Naive B cell (primary cell): ENCODE measurements at regions not wholly inside any gene's neighbourhood (a gene's known extent, or its start where the extent isn't known, plus 50 kb on each side); places are given as distances from the start of the nearest gene placed in this dataset.

ENCODE experiments used
- ATAC-seq, 2 donors: fragments of 150-1000 bp; cut with Tn5 transposase; 2 replicates each; pipeline ENCODE4 v1.10.0; 2021; ENCODE audit warnings: low read depth in 2 of 2, mild to moderate bottlenecking in 2 of 2, moderate library complexity in 2 of 2
- DNase-seq: peaks from one replicate; pipeline ENCODE4 v3.0.0; 2022
- H3K27ac Mint-ChIP-seq, 6 donors: one replicate each; pipeline ENCODE4 v1.8.0; 2020 to 2022; ENCODE audit warnings: mild to moderate bottlenecking in 6 of 6, mixed read lengths in 6 of 6, moderate library complexity in 5 of 6, inconsistent platforms in 2 of 6
- H3K27me3 Mint-ChIP-seq, 3 donors: one replicate each; pipeline ENCODE4 v1.8.0; 2021 to 2022; ENCODE audit warnings: mixed read lengths in 3 of 3, mild to moderate bottlenecking in 1 of 3
- H3K36me3 Mint-ChIP-seq, 2 donors: one replicate each; pipeline ENCODE4 v1.8.0; 2020 to 2022; ENCODE audit warnings: mixed read lengths in 2 of 2, inconsistent platforms in 1 of 2, mild to moderate bottlenecking in 1 of 2
- H3K4me1 Mint-ChIP-seq, 3 donors: one replicate each; pipeline ENCODE4 v1.8.0; 2020 to 2022; ENCODE audit warnings: mixed read lengths in 3 of 3, inconsistent platforms in 1 of 3, mild to moderate bottlenecking in 1 of 3, moderate library complexity in 1 of 3
- H3K4me3 Mint-ChIP-seq, 8 donors: one replicate each; pipeline ENCODE4 v1.8.0; 2020 to 2022; ENCODE audit warnings: mild to moderate bottlenecking in 8 of 8, mixed read lengths in 8 of 8, moderate library complexity in 8 of 8, inconsistent platforms in 2 of 8
- H3K9me3 Mint-ChIP-seq, 7 donors: one replicate each; pipeline ENCODE4 v1.8.0; 2020 to 2022; ENCODE audit warnings: mixed read lengths in 7 of 7, mild to moderate bottlenecking in 5 of 7, inconsistent platforms in 2 of 7, moderate library complexity in 1 of 7

GRCh38 chr9:124191691-124192395 is 65.9 kb upstream of the NEK6 start:
- H3K27ac Mint-ChIP-seq, result peak overlapping the region in 2 of 6 donors; percentile 44 to 81
- peaks cover 3 to 15% (median 8%) of the 10 kb centered on the region in 7 donors for H3K9me3 Mint-ChIP-seq
- H3K27me3 Mint-ChIP-seq, result no peaks in the 10 kb centered on the region
- peaks cover 0 to 12% of the 10 kb centered on the region in 2 donors for H3K36me3 Mint-ChIP-seq
- DNase-seq, result no peak
- peaks cover 9 to 32% (median 12%) of the 10 kb centered on the region in 3 donors for H3K4me1 Mint-ChIP-seq
- no peak overlapping the region for H3K4me3 Mint-ChIP-seq
- no peak for ATAC-seq

- Mint-ChIP-seq H3K4me1 (peaks cover 35 to 64% (median 52%) of the 10 kb centered on the region in 3 donors), H3K36me3 (peaks cover 0 to 17% of the 10 kb centered on the region in 2 donors), H3K27ac (peak overlapping the region in 4 of 6 donors; percentile 82 to 98 (median 94)), H3K4me3 (peak overlapping the region; percentile 1 to 90 (median 74)), H3K9me3 (peaks cover 0 to 18% (median 10%) of the 10 kb centered on the region in 7 donors), H3K27me3 (no peaks in the 10 kb centered on the region)
- ATAC-seq (no peak), DNase-seq (no peak)
Measured at GRCh38 chr9:124196814-124197176, 61.0 kb upstream of the NEK6 start.

GRCh38 chr9:124197177-124198095 is 60.3 kb upstream of the NEK6 start:
- ATAC-seq, result peak; percentile 95 to 96
- H3K36me3 Mint-ChIP-seq, result peaks cover 0 to 17% of the 10 kb centered on the region in 2 donors
- DNase-seq, result peak; percentile 77
- H3K4me1 Mint-ChIP-seq, result peaks cover 36 to 70% (median 59%) of the 10 kb centered on the region in 3 donors
- peak overlapping the region; percentile 64 to 91 (median 83) for H3K4me3 Mint-ChIP-seq
- peak overlapping the region; percentile 67 to 98 (median 94) for H3K27ac Mint-ChIP-seq
- H3K9me3 Mint-ChIP-seq, result peaks cover 0 to 18% (median 10%) of the 10 kb centered on the region in 7 donors
- no peaks in the 10 kb centered on the region for H3K27me3 Mint-ChIP-seq

GRCh38 chr9:124198331-124198730 is 59.4 kb upstream of the NEK6 start:
- ATAC-seq (no peak), DNase-seq (no peak)
- peak overlapping the region in 5 of 8 donors; percentile 12 to 90 (median 32) for H3K4me3 Mint-ChIP-seq
- H3K27me3 Mint-ChIP-seq, result no peaks in the 10 kb centered on the region
- H3K9me3 Mint-ChIP-seq, result peaks cover 0 to 18% (median 10%) of the 10 kb centered on the region in 7 donors
- peaks cover 0 to 17% of the 10 kb centered on the region in 2 donors for H3K36me3 Mint-ChIP-seq
- H3K27ac Mint-ChIP-seq, result peak overlapping the region in 4 of 6 donors; percentile 74 to 93 (median 82)
- H3K4me1 Mint-ChIP-seq, result peaks cover 45 to 75% (median 68%) of the 10 kb centered on the region in 3 donors

GRCh38 chr9:124198948-124199347 is 58.8 kb upstream of the NEK6 start:
- no peaks in the 10 kb centered on the region for H3K27me3 Mint-ChIP-seq
- no peak for ATAC-seq
- H3K4me1 Mint-ChIP-seq, result peaks cover 51 to 79% (median 74%) of the 10 kb centered on the region in 3 donors
- no peak for DNase-seq
- peak overlapping the region in 1 of 8 donors; percentile 57 for H3K4me3 Mint-ChIP-seq
- peaks cover 0 to 18% (median 10%) of the 10 kb centered on the region in 7 donors for H3K9me3 Mint-ChIP-seq
- peaks cover 0 to 17% of the 10 kb centered on the region in 2 donors for H3K36me3 Mint-ChIP-seq
- peak overlapping the region in 2 of 6 donors; percentile 74 to 93 for H3K27ac Mint-ChIP-seq

- no peak for DNase-seq
- peaks cover 54 to 81% (median 79%) of the 10 kb centered on the region in 3 donors for H3K4me1 Mint-ChIP-seq
- H3K9me3 Mint-ChIP-seq, result peaks cover 0 to 18% (median 10%) of the 10 kb centered on the region in 7 donors
- peak overlapping the region in 2 of 6 donors; percentile 18 to 93 for H3K27ac Mint-ChIP-seq
- no peaks in the 10 kb centered on the region for H3K27me3 Mint-ChIP-seq
- ATAC-seq, result no peak
- H3K4me3 Mint-ChIP-seq, result no peak overlapping the region
- peaks cover 0 to 17% of the 10 kb centered on the region in 2 donors for H3K36me3 Mint-ChIP-seq
Measured at GRCh38 chr9:124199474-124199873, 58.3 kb upstream of the NEK6 start.

GRCh38 chr9:124202447-124202971 is 55.2 kb upstream of the NEK6 start:
- Mint-ChIP-seq H3K9me3 (peaks cover 0 to 3% (median 0%) of the 10 kb centered on the region in 7 donors), H3K4me3 (peak overlapping the region; percentile 41 to 92 (median 85)), H3K4me1 (peaks cover 70 to 96% (median 86%) of the 10 kb centered on the region in 3 donors), H3K27me3 (no peaks in the 10 kb centered on the region), H3K36me3 (no peaks in the 10 kb centered on the region), H3K27ac (peak overlapping the region; percentile 72 to 95 (median 92))
- ATAC-seq (peak; percentile 96), DNase-seq (peak; percentile 88)

- no peaks in the 10 kb centered on the region for H3K27me3 Mint-ChIP-seq
- H3K4me3 Mint-ChIP-seq, result peak overlapping the region in 7 of 8 donors; percentile 25 to 89 (median 72)
- peaks cover 70 to 97% (median 80%) of the 10 kb centered on the region in 3 donors for H3K4me1 Mint-ChIP-seq
- ATAC-seq (no peak), DNase-seq (no peak)
- H3K36me3 Mint-ChIP-seq, result no peaks in the 10 kb centered on the region
- H3K9me3 Mint-ChIP-seq, result peaks cover 0 to 6% (median 0%) of the 10 kb centered on the region in 7 donors
- H3K27ac Mint-ChIP-seq, result peak overlapping the region in 1 of 6 donors; percentile 77
Measured at GRCh38 chr9:124205686-124206352, 51.9 kb upstream of the NEK6 start.

- ATAC-seq (peak; percentile 15 to 19), DNase-seq (peak; percentile 30)
- H3K4me1 Mint-ChIP-seq, result peaks cover 73 to 97% (median 83%) of the 10 kb centered on the region in 3 donors
- H3K27ac Mint-ChIP-seq, result peak overlapping the region in 3 of 6 donors; percentile 55 to 77 (median 69)
- H3K27me3 Mint-ChIP-seq, result no peaks in the 10 kb centered on the region
- H3K36me3 Mint-ChIP-seq, result no peaks in the 10 kb centered on the region
- H3K4me3 Mint-ChIP-seq, result peak overlapping the region; percentile 45 to 95 (median 74)
- peaks cover 0 to 6% (median 0%) of the 10 kb centered on the region in 7 donors for H3K9me3 Mint-ChIP-seq
Measured at GRCh38 chr9:124206391-124206790, 51.4 kb upstream of the NEK6 start.
